ENCODE measurements at regions not wholly inside any gene's neighbourhood (a gene's known extent, or its start where the extent isn't known, plus 50 kb on each side); places are given as distances from the start of the nearest gene placed in this dataset.
"Not testable (repeated sequence)": the region's sequence is repeated elsewhere in the genome, so short reads cannot be mapped to it uniquely, and the experiment has no call there.

GRCh38 chr3:166425021-166425420, 587.8 kb upstream of the BCHE start:
- no peak overlapping the region for H3K27ac ChIP-seq (ENCODE audit: low read length in 2 of 2)
- no peaks in the 10 kb centered on the region for H3K79me2 ChIP-seq (ENCODE audit: control insufficient read depth, insufficient read depth, low read length)
- no peak for ATAC-seq (ENCODE audit: low read depth)
- no peak overlapping the region for H3K9ac ChIP-seq (ENCODE audit: low read length)
- no peak overlapping the region for H3K4me2 ChIP-seq (replicated peaks; ENCODE audit: low read depth, low read length, poor library complexity, severe bottlenecking)
- no peaks in the 10 kb centered on the region for H4K20me1 ChIP-seq (ENCODE audit: control insufficient read depth, insufficient read depth, low read length, poor library complexity, severe bottlenecking)
- Mint-ChIP-seq H3K9me3 (ENCODE audit: insufficient read depth) (peaks cover 5% of the 10 kb centered on the region), H3K4me3 (no peak overlapping the region), H3K27ac (no peak overlapping the region), H3K27me3 (no peaks in the 10 kb centered on the region), H3K4me1 (no peaks in the 10 kb centered on the region)
- POLR2A ChIA-PET = no interaction called here
- no peaks in the 10 kb centered on the region for H3K4me1 ChIP-seq (ENCODE audit: control insufficient read depth in 2 of 2, insufficient read depth in 2 of 2, low read length in 2 of 2)
- intact Hi-C loops (cut with micrococcal nuclease) = no loop called here
- no peak for TF ChIP-seq CTCF (IDR thresholded peaks at IDR 0.05)
- TF ChIP-seq EZH2 (IDR thresholded peaks at IDR 0.05; ENCODE audit: borderline replicate concordance, insufficient read depth, low read depth, low read length, poor library complexity, severe bottlenecking) = no peak
- no peak overlapping the region for H2AFZ ChIP-seq (ENCODE audit: insufficient read depth, low read depth, low read length, poor library complexity, severe bottlenecking)
- no peak overlapping the region for H3K4me3 ChIP-seq (ENCODE audit: control extremely low read depth in 1 of 5, extremely low read depth in 1 of 5, insufficient read depth in 1 of 5, low read depth in 2 of 5, low read length in 4 of 5)
- H3K36me3 ChIP-seq (replicated peaks in 1 of 2; ENCODE audit: control extremely low read depth in 1 of 2, control insufficient read depth in 1 of 2, extremely low read depth in 1 of 2, insufficient read depth in 2 of 2, low read length in 1 of 2) = no peaks in the 10 kb centered on the region
- H3K27me3 ChIP-seq (replicated peaks in 1 of 4; ENCODE audit: control extremely low read depth in 1 of 4, control insufficient read depth in 3 of 4, insufficient read depth in 4 of 4, low read length in 3 of 4) = no peaks in the 10 kb centered on the region
- peaks cover 0 to 15% (median 0%) of the 10 kb centered on the region in 3 donors for H3K9me3 ChIP-seq (ENCODE audit: control extremely low read depth in 1 of 3, control insufficient read depth in 2 of 3, insufficient read depth in 1 of 3, low read length in 2 of 3)
- no peak for DNase-seq
- CTCF ChIA-PET = no interaction called here

- CTCF ChIA-PET; H3K27me3 ChIP-seq (replicated peaks in 1 of 4; ENCODE audit: control extremely low read depth in 1 of 4, control insufficient read depth in 3 of 4, insufficient read depth in 4 of 4, low read length in 3 of 4); ATAC-seq (ENCODE audit: low read depth); H4K20me1 ChIP-seq (ENCODE audit: control insufficient read depth, insufficient read depth, low read length, poor library complexity, severe bottlenecking); POLR2A ChIA-PET; DNase-seq; intact Hi-C loops (cut with micrococcal nuclease); H3K36me3 ChIP-seq (replicated peaks in 1 of 2; ENCODE audit: control extremely low read depth in 1 of 2, control insufficient read depth in 1 of 2, extremely low read depth in 1 of 2, insufficient read depth in 2 of 2, low read length in 1 of 2); H3K4me3 ChIP-seq (ENCODE audit: control extremely low read depth in 1 of 5, extremely low read depth in 1 of 5, insufficient read depth in 1 of 5, low read depth in 2 of 5, low read length in 4 of 5); H3K27ac Mint-ChIP-seq; H3K4me3 Mint-ChIP-seq; H3K4me2 ChIP-seq (replicated peaks; ENCODE audit: low read depth, low read length, poor library complexity, severe bottlenecking); H3K4me1 Mint-ChIP-seq; H3K27ac ChIP-seq (ENCODE audit: low read length in 2 of 2); H2AFZ ChIP-seq (ENCODE audit: insufficient read depth, low read depth, low read length, poor library complexity, severe bottlenecking); H3K9ac ChIP-seq (ENCODE audit: low read length); H3K4me1 ChIP-seq (ENCODE audit: control insufficient read depth in 2 of 2, insufficient read depth in 2 of 2, low read length in 2 of 2); H3K27me3 Mint-ChIP-seq; H3K79me2 ChIP-seq (ENCODE audit: control insufficient read depth, insufficient read depth, low read length); H3K9me3 Mint-ChIP-seq (ENCODE audit: insufficient read depth): not testable (repeated sequence)
- 94% methylated on average over 26 of the region's 26 CpGs for WGBS (ENCODE audit: insufficient coverage)
- peaks cover 0 to 15% (median 0%) of the 10 kb centered on the region in 3 donors for H3K9me3 ChIP-seq (ENCODE audit: control extremely low read depth in 1 of 3, control insufficient read depth in 2 of 3, insufficient read depth in 1 of 3, low read length in 2 of 3)
Observed at GRCh38 chr3:166423824-166424513, 586.7 kb upstream of the BCHE start.
